Activated CD8-positive, alpha-beta memory T cell treated with anti-CD3 and anti-CD28 coated beads, Interleukin-2, amount 10 ng/mL, durations not matched to agents 7 days and 5 days (primary cell): ENCODE measurements at regions not wholly inside any gene's neighbourhood (a gene's known extent, or its start where the extent isn't known, plus 50 kb on each side); places are given as distances from the start of the nearest gene placed in this dataset.
"Not testable (repeated sequence)": the region's sequence is repeated elsewhere in the genome, so short reads cannot be mapped to it uniquely, and the experiment has no call there.

ENCODE experiments used
- ATAC-seq: fragments of 150-1000 bp; cut with Tn5 transposase; one replicate; pipeline ENCODE4 v1.10.0; 2021; ENCODE audit warnings: moderate library complexity
- CTCF ChIA-PET: fragments of 350-600 bp; sonication (Branson Sonifier 250); formaldehyde crosslinking; loops from one replicate; lab custom pipeline; 2021; ENCODE audit warnings: antibody characterized with exemption; lab: Charles Lee
- DNase-seq: peaks from one replicate; pipeline ENCODE4 v3.0.0-alpha.2; 2020
- H3K27ac Mint-ChIP-seq: one replicate; pipeline ENCODE4 v1.8.0; 2021; ENCODE audit warnings: mild to moderate bottlenecking, mixed read lengths
- H3K27me3 Mint-ChIP-seq: one replicate; pipeline ENCODE4 v1.8.0; 2021; ENCODE audit warnings: mixed read lengths
- H3K36me3 Mint-ChIP-seq: one replicate; pipeline ENCODE4 v1.8.0; 2021; ENCODE audit warnings: mild to moderate bottlenecking, mixed read lengths
- H3K4me1 Mint-ChIP-seq: one replicate; pipeline ENCODE4 v1.8.0; 2021; ENCODE audit warnings: mixed read lengths
- H3K4me3 Mint-ChIP-seq: one replicate; pipeline ENCODE4 v1.8.0; 2021; ENCODE audit warnings: mild to moderate bottlenecking, moderate library complexity, mixed read lengths
- H3K9me3 Mint-ChIP-seq: one replicate; pipeline ENCODE4 v1.8.0; 2022; ENCODE audit warnings: low read depth, mixed read lengths

DNA sequence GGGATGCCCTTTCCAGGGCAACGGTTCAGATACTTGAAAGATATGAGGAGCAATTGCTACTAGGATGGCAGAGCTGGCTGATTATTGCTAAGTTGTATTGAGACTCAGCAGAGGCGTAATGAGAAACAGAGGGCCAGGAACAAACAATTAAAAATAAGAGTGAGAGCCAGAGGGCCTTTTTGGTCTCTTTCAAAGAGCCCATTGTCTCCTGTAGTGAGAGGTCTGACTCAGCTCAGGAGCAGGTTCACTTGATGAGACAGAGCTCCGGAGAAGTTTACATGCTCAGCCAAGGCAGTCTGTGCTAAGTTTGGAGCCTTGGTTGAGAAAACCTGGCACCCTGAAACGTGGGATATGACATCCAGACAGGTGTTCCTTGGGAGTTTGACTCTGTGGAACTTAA is 303.9 kb upstream of the DLGAP1 start:
- no peaks in the 10 kb centered on the region for H3K4me1 Mint-ChIP-seq
- CTCF ChIA-PET = no interaction called here
- no peak overlapping the region for H3K4me3 Mint-ChIP-seq
- DNase-seq (no peak), ATAC-seq (no peak)
- H3K27me3 Mint-ChIP-seq = no peaks in the 10 kb centered on the region
- H3K36me3 Mint-ChIP-seq = no peaks in the 10 kb centered on the region
- H3K9me3 Mint-ChIP-seq = peaks cover 10% of the 10 kb centered on the region
- H3K27ac Mint-ChIP-seq = no peak overlapping the region

DNA sequence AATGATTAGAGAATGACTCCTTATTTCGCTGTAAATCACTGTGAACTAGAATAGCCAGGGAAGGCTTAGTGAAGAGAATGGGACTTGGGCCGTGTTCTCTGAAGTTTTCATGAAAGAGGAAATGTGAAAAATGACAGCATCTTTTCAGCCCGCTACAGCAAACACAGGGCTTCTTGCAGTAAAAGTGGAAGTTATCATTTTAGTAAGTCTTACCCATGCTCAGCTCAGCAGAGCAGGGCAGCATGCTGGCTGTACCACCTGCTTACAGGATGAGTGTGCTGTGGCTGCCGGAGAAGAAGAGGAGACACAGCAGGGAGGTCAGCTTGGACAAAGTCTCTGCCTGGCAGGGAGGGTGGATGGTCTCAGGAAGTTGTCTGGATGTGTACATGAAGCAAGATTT is 300.7 kb upstream of the DLGAP1 start:
- Mint-ChIP-seq H3K36me3 (no peaks in the 10 kb centered on the region), H3K4me3 (no peak overlapping the region), H3K4me1 (no peaks in the 10 kb centered on the region), H3K27ac (no peak overlapping the region), H3K27me3 (no peaks in the 10 kb centered on the region), H3K9me3 (peaks cover 10% of the 10 kb centered on the region)
- CTCF ChIA-PET = no interaction called here
- DNase-seq (no peak), ATAC-seq (no peak)

DNA sequence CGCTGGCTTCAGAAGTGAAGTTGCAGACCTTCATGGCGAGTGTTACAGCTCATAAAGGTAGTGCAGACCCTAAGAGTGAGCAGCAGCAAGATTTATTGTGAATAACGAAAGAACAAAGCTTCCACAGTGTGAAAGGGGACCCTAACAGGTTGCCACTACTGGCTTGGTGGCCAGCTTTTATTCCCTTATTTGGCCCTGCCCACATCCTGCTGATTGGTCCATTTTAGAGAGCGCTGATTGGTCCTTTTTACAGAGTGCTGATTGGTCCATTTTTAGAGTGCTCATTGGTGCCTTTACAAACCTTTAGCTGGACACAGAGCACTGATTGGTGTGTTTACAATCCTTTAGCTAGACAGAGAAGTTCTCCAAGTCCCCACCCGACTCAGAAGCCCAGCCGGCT is 298.0 kb upstream of the DLGAP1 start:
- H3K36me3 Mint-ChIP-seq, DNase-seq, H3K27ac Mint-ChIP-seq, H3K4me1 Mint-ChIP-seq, H3K9me3 Mint-ChIP-seq, CTCF ChIA-PET, H3K4me3 Mint-ChIP-seq, ATAC-seq, H3K27me3 Mint-ChIP-seq: not testable (repeated sequence)

DNA sequence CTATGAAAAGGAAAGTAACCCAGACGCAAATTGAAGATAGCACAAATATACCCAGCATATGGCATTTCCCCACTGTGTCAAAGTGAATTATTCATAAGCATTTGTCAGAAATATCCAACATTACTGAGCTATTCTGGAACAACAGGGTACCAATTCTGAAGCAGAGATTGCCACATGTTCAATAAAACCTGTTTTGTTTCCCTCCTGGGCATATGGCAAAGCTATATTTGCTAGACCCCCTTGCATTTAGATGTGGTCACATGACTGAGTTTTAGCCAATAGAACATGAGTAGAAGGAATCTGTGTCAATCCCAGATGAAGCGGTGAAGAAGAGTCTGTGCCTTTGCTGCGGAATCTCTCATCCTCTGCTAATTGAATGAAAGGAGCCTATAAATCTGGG is 296.4 kb upstream of the DLGAP1 start:
- Mint-ChIP-seq H3K27me3 (no peaks in the 10 kb centered on the region), H3K27ac (no peak overlapping the region), H3K36me3 (no peaks in the 10 kb centered on the region), H3K4me3 (no peak overlapping the region), H3K9me3 (peaks cover 9% of the 10 kb centered on the region), H3K4me1 (no peaks in the 10 kb centered on the region)
- ATAC-seq (no peak), DNase-seq (no peak)
- CTCF ChIA-PET = no interaction called here

DNA sequence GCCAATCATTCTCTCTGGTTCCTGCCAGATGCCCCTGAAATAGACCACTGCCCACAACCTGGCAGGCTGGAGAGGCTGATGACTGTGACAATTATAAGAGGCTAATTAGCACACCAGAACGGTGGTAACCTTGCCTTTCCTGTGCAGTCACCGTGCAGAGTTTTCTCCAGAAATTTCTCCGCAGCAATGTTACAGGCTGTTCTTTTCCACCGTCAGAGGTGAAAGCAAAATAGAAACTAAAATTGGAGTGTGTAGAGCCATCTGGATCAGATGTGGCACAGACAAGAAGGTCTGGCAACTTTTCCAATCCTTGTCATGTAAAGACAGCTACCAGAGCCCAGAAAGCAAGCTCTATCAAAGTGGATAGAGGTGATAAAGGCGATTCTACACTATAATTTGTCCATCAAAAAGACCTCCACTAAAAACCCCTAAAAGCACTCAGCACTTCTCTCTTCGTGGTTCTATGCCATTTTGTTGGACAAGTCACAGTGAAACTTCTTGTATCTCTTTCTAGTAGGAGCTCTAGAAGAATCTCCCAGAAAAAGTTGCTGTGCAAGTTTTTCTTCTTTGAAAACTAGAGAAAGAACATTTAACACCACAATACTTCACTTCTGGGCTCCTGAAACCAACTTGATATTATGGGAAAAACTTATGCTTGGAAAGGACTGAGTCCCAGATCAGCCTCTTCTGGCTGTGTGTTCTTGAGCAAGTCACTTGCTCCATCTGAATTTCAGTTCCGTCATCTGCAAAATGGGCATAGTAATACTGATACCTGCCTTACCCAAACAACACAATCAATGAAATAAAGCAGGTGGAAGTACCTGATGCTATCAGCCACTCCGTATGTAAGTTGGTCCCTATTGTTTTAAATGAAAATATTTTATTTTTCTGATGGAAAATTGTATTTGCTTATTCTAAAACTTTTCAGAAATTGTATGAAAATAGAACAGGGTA is 295.6 kb upstream of the DLGAP1 start:
- no peaks in the 10 kb centered on the region for H3K4me1 Mint-ChIP-seq
- H3K9me3 Mint-ChIP-seq = peaks cover 9% of the 10 kb centered on the region
- ATAC-seq (no peak), DNase-seq (no peak)
- H3K27ac Mint-ChIP-seq = no peak overlapping the region
- CTCF ChIA-PET = no interaction called here
- H3K4me3 Mint-ChIP-seq = no peak overlapping the region
- H3K27me3 Mint-ChIP-seq = no peaks in the 10 kb centered on the region
- no peaks in the 10 kb centered on the region for H3K36me3 Mint-ChIP-seq

DNA sequence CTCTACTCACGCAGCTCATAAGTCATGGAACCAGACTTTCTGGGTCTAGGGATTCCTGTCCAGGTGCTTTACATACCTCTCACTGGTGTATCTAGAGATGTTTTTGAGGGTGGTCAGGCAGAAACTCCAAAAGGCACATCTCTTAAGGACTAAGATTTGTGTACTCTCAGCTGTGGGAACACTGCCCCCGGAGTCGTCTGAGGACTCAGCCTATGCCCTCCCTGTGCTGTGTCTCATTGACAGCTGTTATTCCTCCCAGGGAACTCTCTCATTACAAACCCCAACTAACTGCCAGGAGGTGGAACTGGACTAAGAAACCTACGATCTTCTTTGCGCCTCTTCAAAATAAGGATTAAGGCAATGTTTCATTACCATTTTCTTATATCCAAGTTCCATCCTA is 293.9 kb upstream of the DLGAP1 start:
- Mint-ChIP-seq H3K36me3 (no peaks in the 10 kb centered on the region), H3K9me3 (peaks cover 10% of the 10 kb centered on the region), H3K27ac (no peak overlapping the region), H3K27me3 (no peaks in the 10 kb centered on the region), H3K4me1 (no peaks in the 10 kb centered on the region), H3K4me3 (no peak overlapping the region)
- DNase-seq (no peak), ATAC-seq (no peak)
- CTCF ChIA-PET = no interaction called here

DNA sequence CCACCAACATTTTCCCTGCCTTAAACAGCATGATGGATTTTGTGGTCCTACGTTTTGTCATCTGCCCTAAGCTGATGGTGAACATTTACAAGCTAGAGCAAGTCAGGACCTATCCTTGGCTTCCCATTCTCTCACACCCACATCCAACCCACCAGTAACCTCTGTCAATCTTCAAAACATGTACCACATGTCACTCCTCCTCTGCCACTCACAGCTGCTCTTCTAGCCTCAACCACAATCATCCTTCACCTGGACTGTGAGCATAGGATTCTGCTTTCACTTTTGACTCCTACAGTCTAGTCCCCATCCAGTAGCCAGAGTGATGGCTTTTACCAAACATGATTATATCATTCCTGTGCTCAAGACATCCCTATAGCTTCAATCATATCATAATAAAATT is 279.8 kb upstream of the DLGAP1 start:
- H3K27me3 Mint-ChIP-seq = no peaks in the 10 kb centered on the region
- peaks cover 13% of the 10 kb centered on the region for H3K9me3 Mint-ChIP-seq
- CTCF ChIA-PET = no interaction called here

DNA sequence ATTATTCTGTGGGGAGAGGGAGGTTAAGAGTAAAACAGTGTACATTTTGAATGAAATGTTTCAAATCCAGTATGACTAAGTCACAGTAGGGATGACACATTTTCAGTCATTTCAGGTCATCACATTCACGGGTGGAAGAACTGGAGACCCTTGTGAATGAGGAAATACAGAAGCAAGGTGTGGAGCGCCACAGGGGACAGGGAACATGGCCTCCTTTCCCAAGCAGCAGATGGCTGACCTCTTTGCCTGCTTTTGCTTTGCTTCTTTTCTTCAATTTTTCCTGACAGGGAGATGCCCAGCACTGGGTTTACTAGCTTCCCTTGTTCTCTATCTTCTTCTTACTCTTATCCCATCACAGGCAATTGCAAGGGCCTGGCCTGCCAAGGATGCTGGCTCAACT is 278.9 kb upstream of the DLGAP1 start:
- no peak for ATAC-seq
- CTCF ChIA-PET = no interaction called here
- Mint-ChIP-seq H3K27me3 (no peaks in the 10 kb centered on the region), H3K4me1 (no peaks in the 10 kb centered on the region), H3K9me3 (peaks cover 10% of the 10 kb centered on the region), H3K27ac (no peak overlapping the region), H3K4me3 (no peak overlapping the region), H3K36me3 (no peaks in the 10 kb centered on the region)
- DNase-seq = no peak

More for the DNA sequence above, 279.8 kb upstream of the DLGAP1 start:
- no peak for DNase-seq
- no peak for ATAC-seq
- Mint-ChIP-seq H3K27ac (no peak overlapping the region), H3K36me3 (no peaks in the 10 kb centered on the region), H3K4me3 (no peak overlapping the region), H3K4me1 (no peaks in the 10 kb centered on the region)

DNA sequence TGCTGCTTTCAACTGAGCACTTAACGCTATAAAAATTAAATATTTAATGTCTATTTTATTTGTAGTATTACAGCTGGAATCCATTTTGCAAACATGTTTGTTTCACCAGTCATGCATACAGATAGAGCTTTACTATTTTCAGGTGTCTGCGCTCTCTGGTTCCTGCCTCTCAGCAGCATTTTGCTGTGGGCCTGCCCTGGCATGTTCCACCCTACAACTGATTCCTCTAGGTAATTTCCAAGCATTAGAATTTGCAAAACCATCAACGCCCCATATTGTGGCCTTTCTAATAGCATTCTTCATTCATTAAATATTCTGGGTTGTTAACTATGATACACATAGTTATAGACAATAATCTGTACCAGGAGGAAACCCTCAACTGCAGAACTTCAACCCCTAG is 266.4 kb upstream of the DLGAP1 start:
- ATAC-seq = no peak
- H3K36me3 Mint-ChIP-seq = no peaks in the 10 kb centered on the region
- H3K27me3 Mint-ChIP-seq = no peaks in the 10 kb centered on the region
- DNase-seq = no peak
- H3K4me1 Mint-ChIP-seq = no peaks in the 10 kb centered on the region
- H3K27ac Mint-ChIP-seq = no peak overlapping the region
- CTCF ChIA-PET = no interaction called here
- H3K4me3 Mint-ChIP-seq = no peak overlapping the region
- peaks cover 15% of the 10 kb centered on the region for H3K9me3 Mint-ChIP-seq

DNA sequence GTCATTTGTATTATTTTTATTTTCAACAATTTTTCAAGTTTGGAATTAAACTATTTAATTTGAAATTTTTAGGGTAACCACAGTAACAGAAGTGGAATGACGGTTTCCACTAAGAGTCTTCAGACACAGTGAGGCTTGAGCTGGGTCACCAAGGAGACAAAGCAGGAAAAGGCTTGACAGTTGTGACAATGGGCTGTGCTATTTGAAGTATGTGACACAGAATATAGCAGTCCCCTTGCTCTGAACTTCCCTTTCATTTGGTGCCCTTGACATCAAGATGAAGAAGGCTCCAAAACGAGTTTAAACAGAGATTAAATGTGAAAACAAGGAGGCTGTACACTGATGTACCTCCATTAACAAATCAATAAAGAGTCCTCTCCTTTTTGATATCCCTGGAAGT is 265.4 kb upstream of the DLGAP1 start:
- Mint-ChIP-seq H3K9me3 (peaks cover 9% of the 10 kb centered on the region), H3K36me3 (no peaks in the 10 kb centered on the region), H3K4me1 (no peaks in the 10 kb centered on the region)

DNA sequence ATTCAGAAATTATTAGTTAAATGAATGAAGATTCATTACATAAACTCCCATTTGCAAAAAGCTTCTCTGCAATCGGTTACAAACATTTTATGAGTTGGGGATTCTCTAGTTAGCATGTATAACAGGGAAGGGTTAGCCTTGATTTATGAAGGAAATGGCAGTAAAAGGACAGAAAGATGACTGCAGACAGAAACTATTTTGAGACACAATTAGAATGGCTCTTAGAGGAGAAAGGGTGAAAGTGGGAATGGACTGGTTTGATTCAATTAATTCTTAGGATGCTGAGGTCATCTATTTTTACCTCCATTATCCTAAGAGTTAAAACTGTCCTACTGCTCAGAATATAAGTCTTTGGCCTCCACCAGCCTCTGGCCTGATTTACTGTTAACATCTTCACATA is 250.8 kb upstream of the DLGAP1 start:
- H3K4me1 Mint-ChIP-seq = no peaks in the 10 kb centered on the region
- CTCF ChIA-PET = no interaction called here
- no peak for ATAC-seq
- H3K27ac Mint-ChIP-seq = no peak overlapping the region
- H3K9me3 Mint-ChIP-seq = peaks cover 12% of the 10 kb centered on the region
- no peak overlapping the region for H3K4me3 Mint-ChIP-seq
- no peak for DNase-seq
- no peaks in the 10 kb centered on the region for H3K36me3 Mint-ChIP-seq
- no peaks in the 10 kb centered on the region for H3K27me3 Mint-ChIP-seq

More for the DNA sequence above, 265.4 kb upstream of the DLGAP1 start:
- DNase-seq (no peak), ATAC-seq (no peak)
- no peak overlapping the region for H3K27ac Mint-ChIP-seq
- no peaks in the 10 kb centered on the region for H3K27me3 Mint-ChIP-seq
- CTCF ChIA-PET = no interaction called here
- no peak overlapping the region for H3K4me3 Mint-ChIP-seq

DNA sequence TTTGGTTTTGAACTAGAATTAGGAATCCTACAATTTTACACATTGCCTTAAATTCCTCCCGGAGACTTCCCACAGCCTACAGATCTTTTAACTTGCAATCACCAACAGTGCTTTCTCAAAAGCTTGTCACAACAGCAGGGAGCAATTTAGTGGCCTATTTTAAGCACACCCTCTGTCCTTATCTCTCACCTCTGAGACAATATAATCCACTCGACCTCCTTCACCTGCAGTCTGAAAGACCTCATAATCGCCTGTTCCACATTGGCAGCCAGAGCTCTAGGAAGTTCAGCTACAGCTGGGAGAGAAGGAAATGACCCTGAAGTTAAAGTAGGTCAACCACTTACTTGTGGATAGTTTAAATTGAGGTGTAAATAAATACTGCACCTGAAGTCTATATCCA is 249.7 kb upstream of the DLGAP1 start:
- CTCF ChIA-PET = no interaction called here
- Mint-ChIP-seq H3K4me3 (no peak overlapping the region), H3K4me1 (no peaks in the 10 kb centered on the region), H3K9me3 (peaks cover 12% of the 10 kb centered on the region), H3K27me3 (no peaks in the 10 kb centered on the region), H3K36me3 (no peaks in the 10 kb centered on the region), H3K27ac (no peak overlapping the region)
- DNase-seq = no peak
- no peak for ATAC-seq

DNA sequence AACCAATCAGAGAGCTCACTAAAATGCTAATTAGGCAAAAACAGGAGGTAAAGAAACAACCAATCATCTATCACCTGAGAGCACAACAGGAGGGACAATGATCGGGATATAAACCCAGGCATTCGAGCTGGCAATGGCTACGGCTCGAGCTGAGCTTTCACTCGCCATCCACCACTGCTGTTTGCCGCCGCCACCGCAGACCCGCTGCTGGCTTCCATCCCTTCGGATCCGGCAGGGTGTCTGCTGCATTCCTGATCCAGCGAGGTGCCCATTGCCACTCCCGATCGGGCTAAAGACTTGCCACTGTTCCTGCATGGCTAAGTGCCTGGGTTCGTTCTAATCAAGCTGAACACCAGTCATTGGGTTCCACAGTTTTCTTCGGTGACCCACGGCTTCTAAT is 236.7 kb upstream of the DLGAP1 start:
- ATAC-seq (no peak), DNase-seq (no peak)
- Mint-ChIP-seq H3K27ac (no peak overlapping the region), H3K36me3 (peaks cover 2% of the 10 kb centered on the region), H3K27me3 (no peaks in the 10 kb centered on the region), H3K9me3 (peaks cover 18% of the 10 kb centered on the region), H3K4me3 (no peak overlapping the region), H3K4me1 (no peaks in the 10 kb centered on the region)
- CTCF ChIA-PET = no interaction called here

DNA sequence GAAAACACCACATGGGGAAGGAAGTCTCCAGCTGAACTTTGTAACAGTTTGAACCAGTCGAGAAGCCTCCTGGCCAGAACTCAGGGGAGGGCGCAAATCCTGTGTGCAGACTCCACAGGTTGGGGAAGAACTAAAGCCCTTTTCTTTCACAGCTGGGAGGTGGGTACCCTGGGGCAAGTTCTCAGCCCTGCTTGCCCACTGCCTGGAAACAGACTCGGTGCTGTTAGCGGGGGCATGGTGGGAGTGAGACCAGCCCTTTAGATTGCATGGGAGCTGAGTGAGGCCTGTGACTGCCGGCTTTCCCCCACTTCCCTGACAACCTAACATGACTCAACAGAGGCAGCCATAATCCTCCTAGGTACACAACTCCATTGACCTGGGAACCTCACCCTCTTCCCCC is 223.6 kb upstream of the DLGAP1 start:
- H3K36me3 Mint-ChIP-seq, DNase-seq, H3K27ac Mint-ChIP-seq, H3K4me1 Mint-ChIP-seq, ATAC-seq, H3K27me3 Mint-ChIP-seq, CTCF ChIA-PET, H3K9me3 Mint-ChIP-seq, H3K4me3 Mint-ChIP-seq: not testable (repeated sequence)
